NCI-H2171 treated with DMSO at 0.1 percent for 48 hours (cell line): ENCODE measurements at regions not wholly inside any gene's neighbourhood (a gene's known extent, or its start where the extent isn't known, plus 50 kb on each side); places are given as distances from the start of the nearest gene placed in this dataset.
A peak's percentile ranks its signal among the peaks of the same experiment; 100 is the strongest.

Source experiments
- DNase-seq: peaks from one replicate; lab custom pipeline; 2025; lab: John Stamatoyannopoulos, UW

GRCh38 chr3:167188592-167188991, 191.5 kb downstream of the ZBBX start:
- DNase-seq = no peak

GRCh38 chr3:167187221-167187620, 192.9 kb downstream of the ZBBX start:
- DNase-seq = no peak

- no peak for DNase-seq
Measured at GRCh38 chr3:167184511-167184910, 195.6 kb downstream of the ZBBX start.

- no peak for DNase-seq
Measured at GRCh38 chr3:167172377-167172776, 207.7 kb downstream of the ZBBX start.

- DNase-seq = no peak
Measured at GRCh38 chr3:167167491-167167890, 212.6 kb downstream of the ZBBX start.

GRCh38 chr3:167166594-167167253, 213.4 kb downstream of the ZBBX start:
- DNase-seq = no peak

GRCh38 chr3:167166012-167166411, 214.1 kb downstream of the ZBBX start:
- no peak for DNase-seq

- no peak for DNase-seq
Measured at GRCh38 chr3:167163580-167163979, 216.5 kb downstream of the ZBBX start.

GRCh38 chr3:167162083-167162482, 218.0 kb downstream of the ZBBX start:
- no peak for DNase-seq

GRCh38 chr3:167160781-167161180, 219.3 kb downstream of the ZBBX start:
- DNase-seq = no peak

- DNase-seq = no peak
Measured at GRCh38 chr3:167151636-167152035, 228.5 kb downstream of the ZBBX start.

- DNase-seq = no peak
Measured at GRCh38 chr3:167148136-167148535, 232.0 kb downstream of the ZBBX start.

GRCh38 chr3:167146911-167147310, 233.2 kb downstream of the ZBBX start:
- DNase-seq = no peak

GRCh38 chr3:167125612-167126407, 254.3 kb downstream of the ZBBX start:
- DNase-seq = peak; percentile 13

GRCh38 chr3:167120828-167121227, 259.3 kb downstream of the ZBBX start:
- DNase-seq = no peak

- DNase-seq = no peak
Measured at GRCh38 chr3:167116120-167116922, 263.8 kb downstream of the ZBBX start.

GRCh38 chr3:167115331-167115934, 264.7 kb downstream of the ZBBX start:
- no peak for DNase-seq

GRCh38 chr3:167114619-167115018, 265.5 kb downstream of the ZBBX start:
- DNase-seq = no peak

- DNase-seq = peak; percentile 22
Measured at GRCh38 chr3:167113035-167113830, 266.9 kb downstream of the ZBBX start.

GRCh38 chr3:167110901-167111300, 269.2 kb downstream of the ZBBX start:
- DNase-seq = peak; percentile 42

GRCh38 chr3:167109746-167110145, 270.4 kb downstream of the ZBBX start:
- no peak for DNase-seq
